Stomach (tissue), 4 donors: ENCODE measurements at regions not wholly inside any gene's neighbourhood (a gene's known extent, or its start where the extent isn't known, plus 50 kb on each side); places are given as distances from the start of the nearest gene placed in this dataset.

Source experiments
- EP300 ChIP-seq: sonication (generic); formaldehyde crosslinking; IDR thresholded peaks from one replicate; pipeline ENCODE4 v1.6.1; 2017; ENCODE audit warnings: antibody characterized with exemption
- POLR2A ChIP-seq, 4 donors: fragments of 450-650 bp; IDR thresholded peaks; one replicate each; pipeline ENCODE4 v1.6.1; 2016; ENCODE audit warnings: antibody characterized with exemption in 4 of 4, control low read depth in 2 of 4, mild to moderate bottlenecking in 1 of 4, moderate library complexity in 1 of 4
- TF ChIP-seq, protein P1 (sequence below), 7 experiments: fragments of 450-650 bp in 4 of 7; fragments of 200-600 bp in 3 of 7; sonication (generic) in 3 of 7; IDR thresholded peaks; one replicate each; pipeline ENCODE4 v1.5.1; 2016 to 2019; ENCODE audit warnings: antibody characterized with exemption in 7 of 7, control low read depth in 2 of 7, mild to moderate bottlenecking in 1 of 7

GRCh38 chr10:125274961-125275360, 114.6 kb upstream of the CTBP2 start:
- TF ChIP-seq POLR2A (IDR thresholded peaks at IDR 0.05) = no peak
- TF ChIP-seq, protein P1, sequence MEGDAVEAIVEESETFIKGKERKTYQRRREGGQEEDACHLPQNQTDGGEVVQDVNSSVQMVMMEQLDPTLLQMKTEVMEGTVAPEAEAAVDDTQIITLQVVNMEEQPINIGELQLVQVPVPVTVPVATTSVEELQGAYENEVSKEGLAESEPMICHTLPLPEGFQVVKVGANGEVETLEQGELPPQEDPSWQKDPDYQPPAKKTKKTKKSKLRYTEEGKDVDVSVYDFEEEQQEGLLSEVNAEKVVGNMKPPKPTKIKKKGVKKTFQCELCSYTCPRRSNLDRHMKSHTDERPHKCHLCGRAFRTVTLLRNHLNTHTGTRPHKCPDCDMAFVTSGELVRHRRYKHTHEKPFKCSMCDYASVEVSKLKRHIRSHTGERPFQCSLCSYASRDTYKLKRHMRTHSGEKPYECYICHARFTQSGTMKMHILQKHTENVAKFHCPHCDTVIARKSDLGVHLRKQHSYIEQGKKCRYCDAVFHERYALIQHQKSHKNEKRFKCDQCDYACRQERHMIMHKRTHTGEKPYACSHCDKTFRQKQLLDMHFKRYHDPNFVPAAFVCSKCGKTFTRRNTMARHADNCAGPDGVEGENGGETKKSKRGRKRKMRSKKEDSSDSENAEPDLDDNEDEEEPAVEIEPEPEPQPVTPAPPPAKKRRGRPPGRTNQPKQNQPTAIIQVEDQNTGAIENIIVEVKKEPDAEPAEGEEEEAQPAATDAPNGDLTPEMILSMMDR (IDR thresholded peaks at IDR 0.05) = no peak
- no peak for TF ChIP-seq EP300
